ENCODE measurements at regions not wholly inside any gene's neighbourhood (a gene's known extent, or its start where the extent isn't known, plus 50 kb on each side); places are given as distances from the start of the nearest gene placed in this dataset.

GRCh38 chr13:72537395-72537780 lies 190.0 kb downstream of the MZT1 start:
- no peak overlapping the region for H3K4me3 ChIP-seq (replicated peaks; ENCODE audit: low read depth, low read length)
- no peak for TF ChIP-seq CTCF (IDR thresholded peaks at IDR 0.05; ENCODE audit: low read length, missing control alignments)
- DNase-seq (ENCODE audit: low read depth) = no peak

DNA sequence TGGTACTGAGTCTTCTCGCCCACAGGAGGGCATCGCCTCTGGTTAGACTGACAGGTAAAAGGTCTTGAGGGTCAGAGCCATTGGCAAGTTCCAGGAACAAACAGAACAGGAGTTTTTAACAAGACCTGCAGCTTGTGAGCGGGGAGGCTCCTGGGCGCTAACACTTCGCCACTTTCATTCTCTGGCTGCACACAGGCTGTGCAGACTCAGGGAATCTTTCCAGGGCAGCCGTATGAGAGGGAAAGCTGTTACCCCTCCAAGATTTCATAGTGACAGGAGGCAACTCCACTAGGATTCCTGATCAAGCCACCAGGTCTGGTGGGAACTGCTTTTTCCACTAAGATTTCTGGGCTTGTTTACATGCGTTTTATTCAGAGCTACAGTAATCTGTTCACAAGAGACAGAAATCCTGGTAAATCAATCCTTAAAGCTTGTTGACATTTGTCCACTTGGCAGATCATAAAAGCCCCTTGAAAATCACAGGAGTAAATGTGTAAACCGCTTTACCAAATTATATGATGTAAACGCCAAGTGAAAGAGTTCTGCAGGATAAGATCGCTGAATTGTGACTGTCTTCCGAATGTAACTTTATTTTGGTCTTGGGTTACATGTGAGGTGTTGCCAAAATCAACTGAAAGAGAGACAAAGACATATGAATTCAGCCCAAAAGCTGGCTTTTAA lies 190.6 kb downstream of the MZT1 start:
- DNase-seq (ENCODE audit: low read depth) = no peak
- no peak overlapping the region for H3K4me3 ChIP-seq (replicated peaks; ENCODE audit: low read depth, low read length)
- no peak for TF ChIP-seq CTCF (IDR thresholded peaks at IDR 0.05; ENCODE audit: low read length, missing control alignments)

DNA sequence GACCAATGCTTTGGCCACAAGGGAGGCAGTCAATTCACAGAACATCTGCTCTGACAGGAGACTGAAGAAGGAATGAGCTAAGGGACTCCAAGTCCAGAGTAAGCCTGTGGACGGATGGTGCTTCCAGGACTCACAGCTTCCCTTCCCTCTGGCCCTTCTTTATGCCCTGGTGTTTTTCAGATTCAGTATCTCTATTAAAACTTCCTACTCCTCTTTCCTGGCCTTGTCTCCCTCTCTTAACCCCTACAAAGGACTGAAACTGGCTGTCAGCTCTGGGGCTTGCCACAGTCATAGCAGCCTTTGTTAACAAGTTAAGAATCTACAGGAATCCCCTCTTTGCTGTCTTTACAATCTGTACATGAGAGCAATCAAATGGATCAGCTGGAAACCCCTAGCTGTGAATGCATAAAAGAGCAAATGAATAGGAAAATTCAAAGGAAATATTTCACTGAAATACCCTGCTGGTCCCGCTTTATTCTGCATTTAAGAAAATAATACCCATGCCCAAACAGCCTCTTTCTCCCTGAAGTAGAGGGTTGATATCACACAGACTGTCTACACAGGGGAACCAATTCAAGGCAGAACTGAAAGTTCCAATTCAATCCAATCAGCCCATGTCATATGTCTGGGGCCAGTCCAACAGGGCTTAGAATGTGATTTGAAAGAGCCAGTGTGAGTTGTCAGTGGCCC lies 192.3 kb downstream of the MZT1 start:
- no peak for TF ChIP-seq CTCF (IDR thresholded peaks at IDR 0.05; ENCODE audit: low read length, missing control alignments)

DNA sequence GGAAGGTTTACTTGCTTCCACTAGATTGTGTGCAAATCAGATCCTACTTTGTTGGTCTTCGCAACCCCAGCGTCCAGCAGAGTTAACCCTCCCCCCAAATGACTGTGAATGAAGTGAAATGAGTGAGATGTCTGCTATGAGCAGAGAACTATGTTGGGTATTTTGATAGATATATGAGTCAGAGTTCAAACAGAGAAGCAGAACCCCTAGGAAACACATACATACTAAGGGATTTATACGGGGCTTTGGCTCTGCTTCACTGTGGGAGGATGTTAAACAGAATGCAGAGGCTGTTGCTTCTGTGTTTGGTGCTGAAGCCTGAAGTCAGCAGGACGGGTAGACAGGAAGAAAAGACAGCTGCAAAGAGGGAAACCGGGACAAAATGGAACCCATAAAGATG lies 197.0 kb downstream of the MZT1 start:
- H3K4me3 ChIP-seq (replicated peaks; ENCODE audit: low read depth, low read length) = no peak overlapping the region
- peak; percentile 7 for DNase-seq (ENCODE audit: low read depth)
- TF ChIP-seq CTCF (IDR thresholded peaks at IDR 0.05; ENCODE audit: low read length, missing control alignments) = no peak

More for the DNA sequence above, 192.3 kb downstream of the MZT1 start:
- DNase-seq (ENCODE audit: low read depth) = no peak
- H3K4me3 ChIP-seq (replicated peaks; ENCODE audit: low read depth, low read length) = no peak overlapping the region

DNA sequence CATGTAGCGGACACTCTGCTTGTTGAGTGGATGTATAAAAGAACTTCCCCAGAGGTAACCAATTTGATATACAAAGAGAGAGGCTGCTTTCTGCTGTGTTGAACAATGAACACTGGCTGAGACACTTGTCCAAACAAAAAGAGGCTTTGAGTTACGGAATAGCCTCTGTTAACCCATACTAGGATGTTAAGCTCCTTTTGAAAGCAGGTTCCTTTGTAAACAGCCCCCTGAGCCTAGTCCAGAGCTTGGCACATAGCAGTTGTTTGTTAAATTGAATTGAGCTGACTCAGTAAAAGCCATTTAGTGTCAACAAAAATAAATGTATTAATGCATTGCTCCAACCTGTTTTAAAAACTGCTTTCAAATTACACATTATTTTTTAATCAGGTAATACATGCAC lies 200.1 kb downstream of the MZT1 start:
- TF ChIP-seq CTCF (IDR thresholded peaks at IDR 0.05; ENCODE audit: low read length, missing control alignments) = no peak
- no peak overlapping the region for H3K4me3 ChIP-seq (replicated peaks; ENCODE audit: low read depth, low read length)
- DNase-seq (ENCODE audit: low read depth) = no peak

- H3K4me3 ChIP-seq (replicated peaks; ENCODE audit: low read depth, low read length) = no peak overlapping the region
Observed at GRCh38 chr13:72523593-72523992, 203.8 kb downstream of the MZT1 start.

More at GRCh38 chr13:72523593-72523992, 203.8 kb downstream of the MZT1 start:
- DNase-seq (ENCODE audit: low read depth) = no peak
- no peak for TF ChIP-seq CTCF (IDR thresholded peaks at IDR 0.05; ENCODE audit: low read length, missing control alignments)

Data from fibroblast of pulmonary artery (primary cell).